CD4-positive, CD25-positive, alpha-beta regulatory T cell (primary cell): ENCODE measurements at regions not wholly inside any gene's neighbourhood (a gene's known extent, or its start where the extent isn't known, plus 50 kb on each side); places are given as distances from the start of the nearest gene placed in this dataset.
"Not testable (repeated sequence)": the region's sequence is repeated elsewhere in the genome, so short reads cannot be mapped to it uniquely, and the experiment has no call there.

Experiments used
- ATAC-seq, 2 donors: fragments of 150-1000 bp; cut with Tn5 transposase; one replicate each; pipeline ENCODE4 v1.10.0; 2021; ENCODE audit warnings: low read depth in 2 of 2, moderate number of reproducible peaks in 2 of 2, moderate library complexity in 1 of 2
- DNase-seq, 3 donors: peaks; one replicate each; pipeline versions ENCODE4 v3.0.0 to v3.0.0-alpha.2; 2012 to 2022; ENCODE audit warnings: mixed read lengths in 1 of 3
- H3K27ac ChIP-seq: one replicate; pipeline ENCODE4 v1.7.0; 2013; ENCODE audit warnings: mild to moderate bottlenecking, low read length; ENCODE audit not compliant: insufficient read depth, poor library complexity, severe bottlenecking
- H3K27me3 ChIP-seq: one replicate; pipeline ENCODE4 v1.7.0; 2013; ENCODE audit warnings: low read length; ENCODE audit not compliant: control insufficient read depth, insufficient read depth
- H3K36me3 ChIP-seq: one replicate; pipeline ENCODE4 v1.7.0; 2013; ENCODE audit warnings: mild to moderate bottlenecking, low read length, moderate library complexity; ENCODE audit not compliant: control insufficient read depth, insufficient read depth
- H3K4me1 ChIP-seq: 2 replicates; pipeline ENCODE4 v1.7.0; 2013; ENCODE audit warnings: mild to moderate bottlenecking, low read length; ENCODE audit not compliant: insufficient read depth, control insufficient read depth, poor library complexity, severe bottlenecking
- H3K4me3 ChIP-seq: one replicate; pipeline ENCODE4 v1.7.0; 2013; ENCODE audit warnings: low read depth, mild to moderate bottlenecking, low read length, moderate library complexity
- H3K9me3 ChIP-seq, 2 experiments: 1 replicate in 1 of 2; 2 replicates in 1 of 2; pipeline ENCODE4 v1.7.0; 2013; ENCODE audit warnings: low read length in 2 of 2, mild to moderate bottlenecking in 1 of 2, moderate library complexity in 1 of 2; ENCODE audit not compliant: control insufficient read depth in 2 of 2
- H3K27ac Mint-ChIP-seq, 3 donors: one replicate each; pipeline ENCODE4 v1.8.0; 2020 to 2022; ENCODE audit warnings: mild to moderate bottlenecking in 3 of 3, mixed read lengths in 3 of 3, moderate library complexity in 2 of 3
- H3K27me3 Mint-ChIP-seq: one replicate; pipeline ENCODE4 v1.8.0; 2022; ENCODE audit warnings: mild to moderate bottlenecking, mixed read lengths
- H3K36me3 Mint-ChIP-seq: one replicate; pipeline ENCODE4 v1.8.0; 2020; ENCODE audit warnings: mixed read lengths
- H3K4me1 Mint-ChIP-seq, 4 donors: one replicate each; pipeline ENCODE4 v1.8.0; 2020 to 2022; ENCODE audit warnings: mixed read lengths in 4 of 4, mild to moderate bottlenecking in 1 of 4
- H3K4me3 Mint-ChIP-seq, 4 donors: one replicate each; pipeline ENCODE4 v1.8.0; 2020 to 2022; ENCODE audit warnings: mild to moderate bottlenecking in 4 of 4, mixed read lengths in 4 of 4, moderate library complexity in 3 of 4
- H3K9me3 Mint-ChIP-seq, 7 donors: one replicate each; pipeline ENCODE4 v1.8.0; 2020 to 2022; ENCODE audit warnings: mixed read lengths in 7 of 7, mild to moderate bottlenecking in 3 of 7, moderate library complexity in 2 of 7

DNA sequence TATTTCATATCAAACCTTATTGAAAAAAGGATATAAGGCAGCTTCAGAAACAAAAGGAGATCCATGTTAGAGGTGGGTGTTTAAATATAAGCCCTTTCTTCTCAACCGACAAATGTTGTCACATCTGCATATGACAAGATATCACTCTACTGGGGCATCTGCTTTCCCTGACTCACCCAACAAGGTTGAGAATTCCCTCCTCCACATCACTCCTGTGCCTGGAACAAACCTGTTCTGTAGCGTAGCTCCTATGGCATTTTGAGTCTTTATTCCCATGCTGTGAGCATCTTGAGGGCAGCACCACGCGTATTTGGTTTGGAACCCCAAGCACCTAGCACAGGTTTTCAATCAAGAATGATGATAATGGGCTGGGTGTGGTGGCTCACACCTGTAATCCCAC, 59.4 kb upstream of the ZFHX3 start:
- Mint-ChIP-seq H3K4me3 (no peak overlapping the region), H3K27me3 (no peaks in the 10 kb centered on the region), H3K27ac (no peak overlapping the region), H3K36me3 (no peaks in the 10 kb centered on the region), H3K9me3 (peaks cover 0 to 4% (median 0%) of the 10 kb centered on the region in 7 donors), H3K4me1 (no peaks in the 10 kb centered on the region)
- Histone ChIP-seq H3K4me3 (no peak overlapping the region), H3K9me3 (no peaks in the 10 kb centered on the region), H3K4me1 (no peaks in the 10 kb centered on the region), H3K27ac (no peak overlapping the region), H3K27me3 (no peaks in the 10 kb centered on the region), H3K36me3 (no peaks in the 10 kb centered on the region)
- no peak for ATAC-seq
- no peak for DNase-seq

GRCh38 chr16:73106329-73107034, 58.6 kb upstream of the ZFHX3 start:
- H3K4me3 ChIP-seq, result no peak overlapping the region
- H3K27ac Mint-ChIP-seq, result no peak overlapping the region
- no peaks in the 10 kb centered on the region for H3K36me3 Mint-ChIP-seq
- no peaks in the 10 kb centered on the region for H3K27me3 ChIP-seq
- H3K27me3 Mint-ChIP-seq, result no peaks in the 10 kb centered on the region
- no peak overlapping the region for H3K27ac ChIP-seq
- H3K4me3 Mint-ChIP-seq, result no peak overlapping the region
- no peak for ATAC-seq
- H3K9me3 Mint-ChIP-seq, result peaks cover 0 to 4% (median 0%) of the 10 kb centered on the region in 7 donors
- H3K9me3 ChIP-seq, result no peaks in the 10 kb centered on the region
- no peaks in the 10 kb centered on the region for H3K4me1 ChIP-seq
- no peaks in the 10 kb centered on the region for H3K36me3 ChIP-seq
- DNase-seq, result no peak
- no peaks in the 10 kb centered on the region for H3K4me1 Mint-ChIP-seq

DNA sequence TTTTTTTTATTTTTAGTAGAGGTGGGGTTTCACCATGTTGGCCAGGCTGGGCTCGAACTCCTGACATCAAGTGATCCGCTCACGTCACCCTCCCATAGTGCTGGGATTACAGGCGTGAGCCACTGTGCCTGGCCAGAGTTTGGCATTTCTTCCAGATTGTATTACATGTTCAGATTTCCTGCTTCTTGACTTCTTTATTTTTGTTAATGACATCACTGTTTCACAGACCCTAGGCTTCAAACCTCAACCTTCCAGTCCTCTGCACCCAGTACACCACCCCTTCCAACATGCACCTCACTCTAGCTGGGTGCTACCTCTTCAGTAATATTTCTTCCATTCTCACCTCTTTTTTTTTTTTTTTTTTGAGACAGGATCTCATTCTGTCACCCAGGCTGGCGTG, 53.6 kb upstream of the ZFHX3 start:
- Mint-ChIP-seq H3K27ac (no peak overlapping the region), H3K4me1 (no peaks in the 10 kb centered on the region), H3K4me3 (no peak overlapping the region)

DNA sequence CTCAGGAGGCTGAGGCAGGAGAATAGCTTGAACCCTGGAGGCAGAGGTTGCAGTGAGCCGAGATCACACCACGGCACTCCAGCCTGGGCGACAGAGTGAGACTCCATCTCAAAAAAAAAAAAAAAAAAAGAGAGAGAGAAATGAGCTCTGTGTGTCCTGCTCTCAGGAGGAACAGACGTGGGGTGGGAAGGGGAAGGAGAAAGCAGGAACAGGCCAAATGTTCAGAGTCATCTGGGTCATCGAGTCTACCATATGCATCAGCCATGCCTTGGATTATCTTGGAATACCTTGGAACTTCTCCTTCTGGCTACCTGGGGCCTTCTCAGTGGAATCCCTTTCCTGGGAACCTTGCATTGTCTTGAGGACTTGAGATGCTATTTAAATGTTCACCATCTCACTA, 51.7 kb upstream of the ZFHX3 start:
- not testable (repeated sequence) for DNase-seq, H3K27me3 Mint-ChIP-seq, H3K9me3 Mint-ChIP-seq, H3K4me1 Mint-ChIP-seq, ATAC-seq, H3K4me3 Mint-ChIP-seq, H3K27me3 ChIP-seq, H3K4me3 ChIP-seq, H3K36me3 Mint-ChIP-seq, H3K4me1 ChIP-seq, H3K27ac ChIP-seq, H3K9me3 ChIP-seq, H3K27ac Mint-ChIP-seq, H3K36me3 ChIP-seq

More for the DNA sequence above, 53.6 kb upstream of the ZFHX3 start:
- DNase-seq, result no peak
- H3K4me3 ChIP-seq, result no peak overlapping the region
- no peak overlapping the region for H3K27ac ChIP-seq
- no peaks in the 10 kb centered on the region for H3K36me3 ChIP-seq
- H3K36me3 Mint-ChIP-seq, result no peaks in the 10 kb centered on the region
- H3K9me3 ChIP-seq, result no peaks in the 10 kb centered on the region
- H3K27me3 ChIP-seq, result no peaks in the 10 kb centered on the region
- H3K4me1 ChIP-seq, result no peaks in the 10 kb centered on the region
- H3K9me3 Mint-ChIP-seq, result peaks cover 0 to 3% (median 2%) of the 10 kb centered on the region in 7 donors
- no peak for ATAC-seq
- no peaks in the 10 kb centered on the region for H3K27me3 Mint-ChIP-seq
